Kidney (tissue), 13 donors: ENCODE measurements at regions not wholly inside any gene's neighbourhood (a gene's known extent, or its start where the extent isn't known, plus 50 kb on each side); places are given as distances from the start of the nearest gene placed in this dataset.
A peak's percentile ranks its signal among the peaks of the same experiment; 100 is the strongest.

Experiments used
- DNase-seq, 5 donors: peaks; one replicate each; pipeline ENCODE4 v3.0.0-alpha.2; 2013 to 2020
- FAIRE-seq: peaks from 2 replicates; lab custom pipeline; 2012; peaks lifted over from hg19 to GRCh38; lab: Jason Lieb, UNC
- H3K27ac ChIP-seq, 2 donors: one replicate each; pipeline ENCODE4 v1.7.0; 2013; ENCODE audit warnings: low read depth in 2 of 2, low read length in 2 of 2, inconsistent platforms in 1 of 2
- H3K27me3 ChIP-seq: one replicate; pipeline ENCODE4 v1.7.1; 2013; ENCODE audit warnings: low read length, inconsistent platforms; ENCODE audit not compliant: control insufficient read depth, insufficient read depth
- H3K36me3 ChIP-seq, 3 donors: one replicate each; pipeline versions ENCODE4 v1.7.0 to v1.7.1; 2013; ENCODE audit warnings: low read length in 3 of 3, control low read depth in 1 of 3, inconsistent platforms in 1 of 3; ENCODE audit not compliant: insufficient read depth in 3 of 3, control insufficient read depth in 2 of 3
- H3K4me1 ChIP-seq, 3 donors: one replicate each; pipeline versions ENCODE4 v1.7.0 to v1.7.1; 2013; ENCODE audit warnings: low read length in 3 of 3, inconsistent platforms in 1 of 3, low read depth in 1 of 3; ENCODE audit not compliant: control insufficient read depth in 2 of 3, insufficient read depth in 2 of 3
- H3K4me3 ChIP-seq, 3 donors: one replicate each; pipeline versions ENCODE4 v1.7.0 to v1.8.1; 2013; ENCODE audit warnings: low read length in 3 of 3, control low read depth in 1 of 3, inconsistent platforms in 1 of 3
- H3K9ac ChIP-seq, 3 donors: one replicate each; pipeline versions ENCODE4 v1.7.0 to v1.7.1; 2013; ENCODE audit warnings: low read length in 3 of 3, control low read depth in 1 of 3, inconsistent platforms in 1 of 3
- H3K9me3 ChIP-seq, 3 donors: one replicate each; pipeline versions ENCODE4 v1.7.0 to v1.7.1; 2013; ENCODE audit warnings: low read length in 3 of 3, control low read depth in 1 of 3, inconsistent platforms in 1 of 3; ENCODE audit not compliant: control insufficient read depth in 2 of 3, insufficient read depth in 1 of 3
- intact Hi-C: fragments of 100-400 bp; cut with DNase I; formaldehyde crosslinking; loops from one replicate; pipeline ENCODE4 v1.11.1; 2022
- TF ChIP-seq, protein P1 (sequence below): IDR thresholded peaks from 3 replicates; pipeline ENCODE4 v1.5.1; 2012; ENCODE audit warnings: mild to moderate bottlenecking, moderate library complexity, borderline replicate concordance; ENCODE audit not compliant: insufficient read depth; ENCODE audit errors: extremely low read depth
- donor health status: control.
- donor health status: control.
- donor health status: control.
- donor health status: control.
- donor health status: control.
- donor health status: DM: yes; HTN: yes; CAD: no.
- donor health status: Normal renal cell carcinoma (clear cell type).

DNA sequence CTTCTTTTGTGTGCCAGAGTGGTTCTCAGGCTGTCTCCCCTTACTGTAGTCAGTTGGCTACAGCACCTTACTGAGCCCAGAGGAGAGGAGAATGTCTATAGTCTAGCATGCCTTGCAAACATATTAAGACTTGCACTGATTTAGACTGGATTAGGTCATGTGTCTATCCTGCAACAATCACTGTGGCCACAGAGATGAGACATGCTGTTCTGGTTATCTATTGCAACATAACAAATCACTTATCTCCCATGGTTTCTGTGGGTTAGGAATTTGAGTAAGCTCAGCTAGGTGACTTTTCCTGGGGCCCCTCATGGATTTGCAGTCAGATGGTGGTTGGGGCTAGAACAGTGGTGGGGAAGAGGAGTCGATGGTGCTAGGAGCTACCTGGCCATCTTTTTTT lies 261.3 kb downstream of the SOD2 start:
- H3K4me3 ChIP-seq = no peak overlapping the region
- no peak overlapping the region for H3K9ac ChIP-seq
- DNase-seq (no peak), FAIRE-seq (no peak)
- intact Hi-C loops = no loop called here
- no peak overlapping the region for H3K27ac ChIP-seq
- TF ChIP-seq, protein P1, sequence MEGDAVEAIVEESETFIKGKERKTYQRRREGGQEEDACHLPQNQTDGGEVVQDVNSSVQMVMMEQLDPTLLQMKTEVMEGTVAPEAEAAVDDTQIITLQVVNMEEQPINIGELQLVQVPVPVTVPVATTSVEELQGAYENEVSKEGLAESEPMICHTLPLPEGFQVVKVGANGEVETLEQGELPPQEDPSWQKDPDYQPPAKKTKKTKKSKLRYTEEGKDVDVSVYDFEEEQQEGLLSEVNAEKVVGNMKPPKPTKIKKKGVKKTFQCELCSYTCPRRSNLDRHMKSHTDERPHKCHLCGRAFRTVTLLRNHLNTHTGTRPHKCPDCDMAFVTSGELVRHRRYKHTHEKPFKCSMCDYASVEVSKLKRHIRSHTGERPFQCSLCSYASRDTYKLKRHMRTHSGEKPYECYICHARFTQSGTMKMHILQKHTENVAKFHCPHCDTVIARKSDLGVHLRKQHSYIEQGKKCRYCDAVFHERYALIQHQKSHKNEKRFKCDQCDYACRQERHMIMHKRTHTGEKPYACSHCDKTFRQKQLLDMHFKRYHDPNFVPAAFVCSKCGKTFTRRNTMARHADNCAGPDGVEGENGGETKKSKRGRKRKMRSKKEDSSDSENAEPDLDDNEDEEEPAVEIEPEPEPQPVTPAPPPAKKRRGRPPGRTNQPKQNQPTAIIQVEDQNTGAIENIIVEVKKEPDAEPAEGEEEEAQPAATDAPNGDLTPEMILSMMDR = no peak
- H3K9me3 ChIP-seq = peaks cover 0 to 16% (median 0%) of the 10 kb centered on the region in 3 donors
- no peaks in the 10 kb centered on the region for H3K36me3 ChIP-seq
- H3K4me1 ChIP-seq = no peaks in the 10 kb centered on the region
- no peaks in the 10 kb centered on the region for H3K27me3 ChIP-seq

DNA sequence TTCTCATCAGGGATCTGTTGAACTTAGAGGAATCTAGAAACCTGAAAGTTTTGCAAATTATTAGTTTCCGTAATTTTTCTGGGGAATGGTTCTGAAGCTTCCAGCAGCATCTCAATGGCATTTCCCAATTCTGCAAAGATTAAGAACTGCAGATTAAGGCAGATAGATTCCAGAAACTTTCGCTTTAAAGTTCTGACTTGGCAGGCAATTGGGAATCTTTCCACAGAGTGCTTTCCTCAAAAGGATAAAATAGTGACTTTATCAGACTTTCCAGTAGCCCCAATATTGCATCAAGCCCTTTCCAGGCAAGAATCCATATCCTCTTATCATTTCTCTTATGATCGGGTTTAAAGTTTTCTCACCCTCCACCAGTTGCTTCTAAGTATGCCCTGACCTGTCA lies 261.1 kb downstream of the FNDC1 start:
- Histone ChIP-seq H3K36me3 (no peaks in the 10 kb centered on the region), H3K27me3 (no peaks in the 10 kb centered on the region), H3K27ac (no peak overlapping the region), H3K4me1 (no peaks in the 10 kb centered on the region), H3K9ac (no peak overlapping the region), H3K9me3 (peaks cover 0 to 16% (median 0%) of the 10 kb centered on the region in 3 donors), H3K4me3 (no peak overlapping the region)
- TF ChIP-seq, protein P1 = no peak
- FAIRE-seq (no peak), DNase-seq (no peak)
- intact Hi-C loops = no loop called here

DNA sequence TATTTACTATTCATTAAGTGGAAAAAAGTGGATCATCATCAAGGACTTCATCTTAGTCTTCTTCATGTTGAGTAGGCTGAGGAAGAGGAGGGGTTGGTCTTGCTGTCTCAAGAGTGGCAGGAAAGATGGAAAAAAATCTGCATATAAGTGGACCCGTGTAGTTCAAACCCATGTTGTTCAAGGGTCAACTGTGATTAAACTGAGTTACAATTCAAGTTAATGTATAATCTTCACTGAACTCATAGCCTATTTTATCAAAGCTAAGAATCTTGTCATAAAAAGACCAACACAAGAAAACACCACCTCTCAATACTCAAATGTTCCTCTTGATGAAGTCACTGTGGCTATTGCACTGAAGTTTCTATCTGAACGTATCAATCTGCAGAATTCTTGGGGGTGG lies 260.2 kb downstream of the FNDC1 start:
- H3K9me3 ChIP-seq = peaks cover 0 to 16% (median 0%) of the 10 kb centered on the region in 3 donors
- no peaks in the 10 kb centered on the region for H3K4me1 ChIP-seq
- FAIRE-seq (peak; percentile 55), DNase-seq (no peak)
- intact Hi-C loops = no loop called here
- no peak overlapping the region for H3K27ac ChIP-seq
- no peak overlapping the region for H3K4me3 ChIP-seq
- TF ChIP-seq, protein P1 = no peak
- no peaks in the 10 kb centered on the region for H3K36me3 ChIP-seq
- H3K9ac ChIP-seq = no peak overlapping the region
- H3K27me3 ChIP-seq = no peaks in the 10 kb centered on the region

DNA sequence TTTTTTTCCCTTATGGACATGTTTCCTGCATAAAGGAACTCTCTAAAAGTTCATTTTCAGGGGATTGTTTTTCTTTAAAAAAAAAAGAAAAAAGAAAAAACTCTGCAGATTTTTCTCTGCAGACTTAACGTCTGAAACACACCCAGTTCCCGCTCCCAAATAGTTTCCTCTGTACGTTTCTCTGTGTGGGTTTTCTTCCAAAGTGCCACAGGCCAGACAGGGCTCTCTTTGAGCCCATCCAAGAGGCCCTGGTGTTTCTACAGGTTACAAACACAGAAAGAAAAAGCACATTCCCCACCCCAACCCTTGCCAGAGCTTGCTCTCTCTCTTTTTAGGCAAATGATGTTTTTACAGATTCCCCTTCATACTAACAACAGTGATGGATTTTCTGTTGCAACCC lies 258.6 kb downstream of the FNDC1 start:
- TF ChIP-seq, protein P1 = no peak
- no peak for FAIRE-seq
- Histone ChIP-seq H3K27me3 (no peaks in the 10 kb centered on the region), H3K27ac (no peak overlapping the region), H3K4me1 (no peaks in the 10 kb centered on the region), H3K9me3 (peaks cover 0 to 5% (median 0%) of the 10 kb centered on the region in 3 donors), H3K36me3 (no peaks in the 10 kb centered on the region), H3K4me3 (no peak overlapping the region), H3K9ac (no peak overlapping the region)
- intact Hi-C loops = no loop called here
- DNase-seq = no peak
